Neural cell (in vitro differentiated cells): ENCODE measurements at regions not wholly inside any gene's neighbourhood (a gene's known extent, or its start where the extent isn't known, plus 50 kb on each side); places are given as distances from the start of the nearest gene placed in this dataset.

Source experiments
- H2AFZ ChIP-seq: fragments of 200-600, 300-800 bp; sonication (generic), shearing (Covaris generic); 2 replicates; pipeline ENCODE4 v1.6.0; 2014; ENCODE audit warnings: low read depth, mild to moderate bottlenecking, antibody characterized with exemption, low read length, moderate library complexity
- H3F3A ChIP-seq: fragments of 200-600 bp; shearing (Covaris generic); 2 replicates; pipeline ENCODE4 v1.6.1; 2016; ENCODE audit warnings: mild to moderate bottlenecking, moderate library complexity, mixed read lengths, antibody characterized with exemption, low read length; ENCODE audit not compliant: insufficient read depth, poor library complexity, severe bottlenecking
- H3K27ac ChIP-seq: fragments of 200-600, 300-800 bp; sonication (generic), shearing (Covaris generic); 2 replicates; pipeline ENCODE4 v1.5.1; 2014; ENCODE audit warnings: mild to moderate bottlenecking, low read length, moderate library complexity
- H3K27me3 ChIP-seq: fragments of 300-800, 200-600 bp; sonication (generic), shearing (Covaris generic); 2 replicates; pipeline ENCODE4 v1.6.0; 2014; ENCODE audit warnings: mild to moderate bottlenecking, low read depth, low read length, moderate library complexity; ENCODE audit not compliant: insufficient read depth
- H3K36me3 ChIP-seq: fragments of 300-800, 200-600 bp; sonication (generic), shearing (Covaris generic); 2 replicates; pipeline ENCODE4 v1.5.1; 2014; ENCODE audit warnings: mild to moderate bottlenecking, antibody characterized with exemption, low read length, moderate library complexity; ENCODE audit not compliant: insufficient read depth
- H3K4me2 ChIP-seq: fragments of 300-800, 200-600 bp; sonication (generic), shearing (Covaris generic); 2 replicates; pipeline ENCODE4 v1.6.0; 2014; ENCODE audit warnings: mild to moderate bottlenecking, low read length
- H3K4me3 ChIP-seq: fragments of 300-800, 200-600 bp; sonication (generic), shearing (Covaris generic); 2 replicates; pipeline ENCODE4 v1.5.1; 2014; ENCODE audit warnings: mild to moderate bottlenecking, low read length, moderate library complexity
- H3K79me2 ChIP-seq: fragments of 200-600 bp; shearing (Covaris generic); replicated peaks from 2 replicates; pipeline ENCODE4 v1.6.0; 2014; ENCODE audit warnings: mild to moderate bottlenecking, low read length, moderate library complexity; ENCODE audit not compliant: insufficient read depth
- H3K9ac ChIP-seq: fragments of 300-800, 200-600 bp; sonication (generic), shearing (Covaris generic); 2 replicates; pipeline ENCODE4 v1.6.1; 2016; ENCODE audit warnings: mild to moderate bottlenecking, low read length, mixed read lengths
- H3K9me2 ChIP-seq: fragments of 200-600 bp; shearing (Covaris generic); 2 replicates; pipeline ENCODE4 v1.6.1; 2016; ENCODE audit warnings: mild to moderate bottlenecking, low read length, mixed read lengths; ENCODE audit not compliant: insufficient read depth
- H3K9me3 ChIP-seq: fragments of 200-600, 300-800 bp; sonication (generic), shearing (Covaris generic); 2 replicates; pipeline ENCODE4 v1.6.1; 2016; ENCODE audit warnings: mild to moderate bottlenecking, mixed run types, low read length, moderate library complexity, mixed read lengths
- H4K20me1 ChIP-seq: fragments of 200-600 bp; shearing (Covaris generic); 2 replicates; pipeline ENCODE4 v1.6.1; 2016; ENCODE audit warnings: mild to moderate bottlenecking, mixed run types; ENCODE audit not compliant: insufficient read depth
- EP300 ChIP-seq: fragments of 450-650 bp; conservative IDR thresholded peaks from 2 replicates; pipeline ENCODE4 v1.6.1; 2014; ENCODE audit warnings: antibody characterized with exemption, mild to moderate bottlenecking, moderate library complexity; ENCODE audit not compliant: poor library complexity, severe bottlenecking
- EZH2 ChIP-seq: fragments of 200-600, 300-800 bp; shearing (Covaris generic), sonication (generic); IDR thresholded peaks from 2 replicates; pipeline ENCODE4 v1.6.1; 2014; ENCODE audit warnings: antibody characterized with exemption, low read length, borderline replicate concordance, mild to moderate bottlenecking; ENCODE audit not compliant: insufficient read depth, poor library complexity, severe bottlenecking
- MXI1 ChIP-seq: fragments of 450-650 bp; conservative IDR thresholded peaks from 2 replicates; pipeline ENCODE4 v1.6.1; 2014; ENCODE audit warnings: antibody characterized with exemption, mild to moderate bottlenecking; ENCODE audit not compliant: poor library complexity, severe bottlenecking
- POLR2AphosphoS5 ChIP-seq: IDR thresholded peaks from 2 replicates; pipeline ENCODE4 v1.6.1; 2012
- RAD21 ChIP-seq: fragments of 450-650 bp; conservative IDR thresholded peaks from 2 replicates; pipeline ENCODE4 v1.6.1; 2014; ENCODE audit warnings: antibody characterized with exemption, mild to moderate bottlenecking, moderate library complexity
- SMC3 ChIP-seq: fragments of 450-650 bp; conservative IDR thresholded peaks from 2 replicates; pipeline ENCODE4 v1.6.1; 2014; ENCODE audit warnings: antibody characterized with exemption, mild to moderate bottlenecking, moderate library complexity; ENCODE audit not compliant: poor library complexity
- TAF1 ChIP-seq: IDR thresholded peaks from 2 replicates; pipeline ENCODE4 v1.6.1; 2012; ENCODE audit warnings: low read depth
- TF ChIP-seq, protein P1 (sequence below): IDR thresholded peaks from 2 replicates; pipeline ENCODE4 v1.6.1; 2012; ENCODE audit warnings: borderline replicate concordance
- TF ChIP-seq, protein P2 (sequence below): fragments of 450-650 bp; IDR thresholded peaks from 2 replicates; pipeline ENCODE4 v1.5.1; 2014; ENCODE audit warnings: antibody characterized with exemption, mild to moderate bottlenecking, moderate library complexity; ENCODE audit not compliant: poor library complexity, severe bottlenecking

DNA sequence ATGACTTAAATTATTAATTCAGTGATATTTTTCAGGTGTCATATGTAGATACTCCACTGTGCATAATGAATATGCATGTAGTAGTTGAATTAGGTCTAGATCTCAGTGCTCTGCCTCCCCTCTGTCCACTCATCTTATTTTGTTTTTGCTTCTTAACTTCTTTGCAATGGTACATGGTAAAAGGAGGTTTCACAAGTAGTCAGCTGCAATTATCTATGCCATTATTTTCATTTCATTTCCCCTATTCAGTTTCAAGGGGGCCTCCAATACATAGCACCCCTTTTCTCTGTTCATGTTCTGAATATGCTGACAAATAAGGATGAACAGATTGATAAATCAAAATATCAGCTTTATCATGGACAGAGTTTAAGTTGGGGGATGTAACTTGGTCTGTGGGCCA lies 511.6 kb upstream of the ZNF608 start:
- no peaks in the 10 kb centered on the region for H3K9me2 ChIP-seq
- H3K9me3 ChIP-seq: no peaks in the 10 kb centered on the region
- peak overlapping the region; percentile 51 for H3K9ac ChIP-seq
- no peaks in the 10 kb centered on the region for H3K27me3 ChIP-seq
- no peaks in the 10 kb centered on the region for H3K36me3 ChIP-seq
- H3K79me2 ChIP-seq: no peaks in the 10 kb centered on the region
- peak overlapping the region; percentile 32 for H3K4me2 ChIP-seq
- peak overlapping the region; percentile 83 for H3K27ac ChIP-seq
- TF ChIP-seq EP300 (no peak), EZH2 (no peak), TAF1 (no peak), MXI1 (no peak), SMC3 (no peak), RAD21 (no peak), POLR2AphosphoS5 (no peak)
- TF ChIP-seq, protein P1, sequence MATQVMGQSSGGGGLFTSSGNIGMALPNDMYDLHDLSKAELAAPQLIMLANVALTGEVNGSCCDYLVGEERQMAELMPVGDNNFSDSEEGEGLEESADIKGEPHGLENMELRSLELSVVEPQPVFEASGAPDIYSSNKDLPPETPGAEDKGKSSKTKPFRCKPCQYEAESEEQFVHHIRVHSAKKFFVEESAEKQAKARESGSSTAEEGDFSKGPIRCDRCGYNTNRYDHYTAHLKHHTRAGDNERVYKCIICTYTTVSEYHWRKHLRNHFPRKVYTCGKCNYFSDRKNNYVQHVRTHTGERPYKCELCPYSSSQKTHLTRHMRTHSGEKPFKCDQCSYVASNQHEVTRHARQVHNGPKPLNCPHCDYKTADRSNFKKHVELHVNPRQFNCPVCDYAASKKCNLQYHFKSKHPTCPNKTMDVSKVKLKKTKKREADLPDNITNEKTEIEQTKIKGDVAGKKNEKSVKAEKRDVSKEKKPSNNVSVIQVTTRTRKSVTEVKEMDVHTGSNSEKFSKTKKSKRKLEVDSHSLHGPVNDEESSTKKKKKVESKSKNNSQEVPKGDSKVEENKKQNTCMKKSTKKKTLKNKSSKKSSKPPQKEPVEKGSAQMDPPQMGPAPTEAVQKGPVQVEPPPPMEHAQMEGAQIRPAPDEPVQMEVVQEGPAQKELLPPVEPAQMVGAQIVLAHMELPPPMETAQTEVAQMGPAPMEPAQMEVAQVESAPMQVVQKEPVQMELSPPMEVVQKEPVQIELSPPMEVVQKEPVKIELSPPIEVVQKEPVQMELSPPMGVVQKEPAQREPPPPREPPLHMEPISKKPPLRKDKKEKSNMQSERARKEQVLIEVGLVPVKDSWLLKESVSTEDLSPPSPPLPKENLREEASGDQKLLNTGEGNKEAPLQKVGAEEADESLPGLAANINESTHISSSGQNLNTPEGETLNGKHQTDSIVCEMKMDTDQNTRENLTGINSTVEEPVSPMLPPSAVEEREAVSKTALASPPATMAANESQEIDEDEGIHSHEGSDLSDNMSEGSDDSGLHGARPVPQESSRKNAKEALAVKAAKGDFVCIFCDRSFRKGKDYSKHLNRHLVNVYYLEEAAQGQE: no peak
- TF ChIP-seq, protein P2, sequence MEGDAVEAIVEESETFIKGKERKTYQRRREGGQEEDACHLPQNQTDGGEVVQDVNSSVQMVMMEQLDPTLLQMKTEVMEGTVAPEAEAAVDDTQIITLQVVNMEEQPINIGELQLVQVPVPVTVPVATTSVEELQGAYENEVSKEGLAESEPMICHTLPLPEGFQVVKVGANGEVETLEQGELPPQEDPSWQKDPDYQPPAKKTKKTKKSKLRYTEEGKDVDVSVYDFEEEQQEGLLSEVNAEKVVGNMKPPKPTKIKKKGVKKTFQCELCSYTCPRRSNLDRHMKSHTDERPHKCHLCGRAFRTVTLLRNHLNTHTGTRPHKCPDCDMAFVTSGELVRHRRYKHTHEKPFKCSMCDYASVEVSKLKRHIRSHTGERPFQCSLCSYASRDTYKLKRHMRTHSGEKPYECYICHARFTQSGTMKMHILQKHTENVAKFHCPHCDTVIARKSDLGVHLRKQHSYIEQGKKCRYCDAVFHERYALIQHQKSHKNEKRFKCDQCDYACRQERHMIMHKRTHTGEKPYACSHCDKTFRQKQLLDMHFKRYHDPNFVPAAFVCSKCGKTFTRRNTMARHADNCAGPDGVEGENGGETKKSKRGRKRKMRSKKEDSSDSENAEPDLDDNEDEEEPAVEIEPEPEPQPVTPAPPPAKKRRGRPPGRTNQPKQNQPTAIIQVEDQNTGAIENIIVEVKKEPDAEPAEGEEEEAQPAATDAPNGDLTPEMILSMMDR: no peak
- H2AFZ ChIP-seq: no peak overlapping the region
- H3F3A ChIP-seq: no peaks in the 10 kb centered on the region
- no peaks in the 10 kb centered on the region for H4K20me1 ChIP-seq
- H3K4me3 ChIP-seq: peak overlapping the region; percentile 42

DNA sequence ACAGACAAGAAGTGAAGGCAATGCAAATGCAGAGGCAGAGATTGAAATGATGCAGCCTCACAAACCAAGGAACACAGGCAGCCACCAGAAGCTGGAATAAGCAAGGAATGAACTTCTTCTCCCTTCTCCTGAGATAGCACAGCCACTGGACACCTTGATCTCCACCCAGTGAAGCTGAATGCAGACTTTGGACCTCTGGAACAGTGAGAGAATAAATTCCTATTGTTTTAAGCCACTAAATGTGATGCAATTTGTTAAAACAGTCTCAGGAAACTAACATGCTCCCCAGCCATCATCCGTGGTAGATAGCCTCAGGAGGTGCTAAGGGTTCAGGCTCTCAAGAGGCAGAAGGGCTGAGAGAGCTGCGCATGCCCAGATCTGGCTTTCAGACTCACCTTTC lies 512.2 kb upstream of the ZNF608 start:
- no peak overlapping the region for H3K4me3 ChIP-seq
- no peak overlapping the region for H2AFZ ChIP-seq
- H3K27ac ChIP-seq: peak overlapping the region; percentile 83
- H3K27me3 ChIP-seq: no peaks in the 10 kb centered on the region
- H3K9ac ChIP-seq: peak overlapping the region; percentile 51
- H3K4me2 ChIP-seq: peak overlapping the region; percentile 32
- no peaks in the 10 kb centered on the region for H3K9me2 ChIP-seq
- TF ChIP-seq POLR2AphosphoS5: no peak
- no peaks in the 10 kb centered on the region for H3F3A ChIP-seq
- no peaks in the 10 kb centered on the region for H4K20me1 ChIP-seq
- H3K79me2 ChIP-seq: no peaks in the 10 kb centered on the region
- H3K36me3 ChIP-seq: no peaks in the 10 kb centered on the region
- no peaks in the 10 kb centered on the region for H3K9me3 ChIP-seq
